ENCODE measurements at regions not wholly inside any gene's neighbourhood (a gene's known extent, or its start where the extent isn't known, plus 50 kb on each side); places are given as distances from the start of the nearest gene placed in this dataset.
A peak's percentile ranks its signal among the peaks of the same experiment; 100 is the strongest.

DNA sequence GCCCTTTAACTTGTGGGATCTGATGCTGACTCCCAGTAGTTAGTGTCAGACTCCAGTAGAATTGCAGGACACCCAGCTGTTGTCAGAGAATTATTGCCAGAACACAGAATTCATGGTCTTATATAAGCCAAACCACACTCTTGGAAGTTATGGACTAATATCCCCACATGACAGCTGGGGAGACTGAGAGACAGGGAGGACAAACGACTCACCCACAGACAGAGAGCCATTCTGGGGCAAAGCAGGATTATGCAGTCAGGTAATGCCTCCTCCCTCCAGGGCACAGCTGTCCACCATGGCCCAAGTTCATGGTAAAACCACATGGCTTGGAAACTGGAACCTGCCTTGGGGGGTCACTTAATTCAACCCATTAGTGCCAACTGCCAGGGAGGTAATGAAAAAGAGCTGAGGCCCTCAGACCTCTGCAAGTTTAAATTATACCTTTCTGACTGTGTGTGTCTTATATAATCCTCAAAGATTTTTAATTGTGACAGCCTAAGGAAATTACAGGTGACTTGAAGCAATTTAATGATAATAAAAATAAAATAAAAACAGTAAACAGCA lies 299.5 kb downstream of the BUD13 start:
- no peak for DNase-seq (ENCODE audit: low spot score)

DNA sequence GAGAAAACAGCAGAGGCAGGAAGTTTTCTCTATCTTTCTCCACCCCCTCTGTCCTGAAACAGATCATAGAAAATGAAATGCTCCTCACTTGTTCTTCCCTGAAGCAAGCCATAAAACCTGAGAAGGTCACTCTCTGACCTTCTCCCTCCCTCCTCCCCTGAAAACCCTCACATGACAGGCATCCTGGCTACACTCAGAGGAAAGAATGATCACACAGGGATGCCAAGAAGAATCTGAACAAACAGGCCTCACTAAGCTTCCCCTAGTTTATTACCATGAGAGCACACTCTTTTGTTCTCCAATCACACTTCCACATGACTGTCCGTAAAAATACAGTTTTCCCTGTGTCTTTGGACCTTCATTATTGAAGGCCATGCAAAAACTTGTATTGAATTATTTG lies 300.1 kb downstream of the BUD13 start:
- DNase-seq (ENCODE audit: low spot score), result no peak

DNA sequence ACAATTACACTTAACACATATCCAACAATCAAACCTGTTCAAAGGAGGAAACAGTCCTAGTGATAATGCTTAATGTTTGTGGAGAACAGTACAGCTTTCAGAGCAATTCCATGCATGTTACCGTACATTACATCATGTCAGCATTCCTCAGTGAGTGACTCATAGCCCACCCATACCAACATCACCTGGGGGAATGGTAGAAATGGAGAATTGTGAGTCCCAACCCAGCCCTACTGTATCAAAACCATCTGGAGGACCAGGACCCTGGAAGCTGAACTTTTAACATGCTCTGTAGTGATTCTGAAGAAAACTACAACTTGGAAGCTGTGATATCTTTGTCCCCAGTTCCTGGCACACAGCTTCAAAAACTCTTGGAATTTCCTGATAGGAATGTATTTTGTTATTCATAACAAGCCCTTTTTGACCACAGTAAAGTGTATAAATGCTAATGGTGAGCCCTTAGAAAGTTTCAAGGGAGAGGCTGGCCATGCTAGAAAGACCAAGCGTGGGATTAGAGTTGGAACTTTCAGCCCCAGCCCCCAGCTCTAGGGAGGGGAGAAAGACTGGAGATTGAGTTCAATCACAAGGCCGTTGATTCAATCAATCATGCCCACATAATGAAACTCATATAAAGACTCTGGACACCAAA lies 301.1 kb downstream of the BUD13 start:
- no peak for DNase-seq (ENCODE audit: low spot score)

DNA sequence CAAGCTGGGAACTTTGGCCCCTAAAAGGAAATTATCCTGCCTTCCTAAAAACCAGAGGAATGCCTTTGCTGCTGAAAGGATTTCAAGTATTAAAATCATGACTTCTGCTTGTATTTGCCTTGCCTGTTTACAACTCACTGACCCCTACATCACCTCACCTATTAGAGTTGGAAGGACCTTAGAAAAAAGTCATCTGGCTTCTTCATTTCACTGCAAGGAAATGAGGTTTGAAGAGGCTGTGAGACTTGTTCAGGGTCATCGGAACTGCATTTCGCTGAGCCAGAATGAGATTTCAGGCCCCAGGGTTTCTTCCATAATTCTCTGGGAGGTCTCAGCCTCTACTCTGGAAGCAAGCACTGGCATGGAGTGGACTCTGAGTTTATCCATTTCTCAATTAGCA lies 304.1 kb downstream of the BUD13 start:
- DNase-seq (ENCODE audit: low spot score), result no peak

DNA sequence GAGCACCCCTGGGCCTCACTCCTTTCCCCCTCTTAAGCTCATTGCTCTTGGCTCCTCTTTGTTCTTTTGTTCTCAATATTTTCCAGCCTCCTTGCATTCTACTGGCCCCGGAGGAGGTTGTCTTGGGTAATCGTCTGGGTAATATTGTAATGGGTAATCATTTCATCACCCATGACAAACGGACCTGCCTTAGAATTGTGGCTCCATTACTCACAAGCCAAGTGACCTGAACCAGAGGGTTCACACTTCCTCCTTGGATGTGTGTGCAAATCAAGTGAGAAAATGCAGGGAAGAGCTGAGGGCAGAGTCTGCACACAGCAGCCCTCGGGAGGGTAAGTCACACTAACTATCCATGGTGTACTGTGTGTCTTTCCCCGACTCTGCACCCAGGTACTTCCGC lies 305.0 kb downstream of the BUD13 start:
- no peak for DNase-seq (ENCODE audit: low spot score)

DNA sequence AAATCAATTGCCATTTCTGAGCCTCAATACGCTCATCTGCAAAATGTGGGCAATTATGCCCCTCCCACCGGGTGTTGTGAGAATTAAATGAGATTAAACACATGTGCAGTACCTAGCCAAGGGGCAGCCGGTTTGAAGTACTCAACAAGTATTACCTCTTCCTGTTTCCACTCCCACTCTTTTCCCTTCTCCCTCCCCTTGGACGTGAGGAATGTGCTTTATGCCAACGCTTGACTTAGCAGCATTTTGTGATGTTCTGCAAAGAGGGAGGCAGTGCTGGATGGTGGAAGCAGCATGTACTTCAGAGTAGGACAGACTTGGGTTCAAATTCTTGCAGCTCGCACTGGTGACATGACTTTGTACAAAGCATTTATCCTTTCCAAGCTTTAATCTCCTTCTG lies 306.0 kb downstream of the BUD13 start:
- no peak for DNase-seq (ENCODE audit: low spot score)

DNA sequence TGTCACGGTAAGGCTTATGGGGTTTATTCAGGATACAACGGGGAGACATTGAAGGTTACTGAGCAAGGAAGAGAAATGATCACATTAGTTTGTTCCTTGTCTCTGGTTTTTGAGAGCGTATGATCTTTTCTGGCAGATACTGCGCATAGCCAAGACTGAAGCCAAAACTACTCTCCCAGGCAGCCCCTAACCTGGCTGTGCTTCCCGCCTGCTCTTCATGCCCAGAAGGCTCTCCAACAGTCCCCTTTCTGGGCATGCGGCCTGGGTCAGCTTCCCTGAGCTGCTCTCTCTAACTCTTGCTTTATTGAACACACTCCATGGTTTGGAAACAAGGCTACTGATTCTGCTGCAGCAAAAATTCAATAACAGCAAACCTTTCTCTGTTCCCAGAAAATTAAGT lies 306.6 kb downstream of the BUD13 start:
- no peak for DNase-seq (ENCODE audit: low spot score)

DNA sequence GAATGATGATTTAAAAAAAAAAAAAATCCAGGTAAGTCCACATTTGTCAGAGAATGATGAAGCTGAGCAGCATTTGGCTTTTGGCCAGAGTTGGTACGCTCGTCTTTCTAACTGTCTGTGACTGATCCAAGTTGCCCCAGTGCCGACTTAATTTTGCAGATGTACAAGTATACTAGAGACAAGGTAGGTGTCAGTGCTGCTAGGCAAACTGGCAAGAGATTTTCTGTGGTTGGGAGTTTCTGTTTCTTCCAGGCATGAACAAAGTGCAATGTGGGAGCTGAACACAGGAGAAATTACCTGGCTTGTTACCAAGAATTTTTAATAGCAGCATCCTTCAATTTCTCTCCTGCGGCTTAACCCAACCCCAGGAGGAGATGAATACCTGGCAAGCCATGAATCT lies 307.7 kb downstream of the BUD13 start:
- no peak for DNase-seq (ENCODE audit: low spot score)

DNA sequence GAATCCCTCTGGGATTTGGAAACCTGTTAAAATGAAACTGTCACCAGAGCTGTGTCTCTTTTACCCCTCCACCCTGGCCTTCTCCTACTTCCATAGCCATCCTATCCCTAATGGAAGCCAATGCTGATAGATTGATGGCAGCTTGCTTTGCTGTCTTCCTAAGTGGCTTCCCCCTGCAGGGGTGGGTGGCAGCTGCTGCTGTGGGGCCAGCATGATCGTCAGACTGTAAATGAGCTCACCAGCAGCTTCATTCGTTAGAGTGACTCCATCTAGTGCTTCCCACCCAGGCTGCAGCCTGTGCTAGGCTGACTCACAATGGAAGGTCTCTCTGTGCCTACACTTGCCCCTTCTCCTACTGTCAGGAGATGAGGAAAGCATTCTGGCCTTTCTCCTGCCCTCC lies 311.0 kb downstream of the BUD13 start:
- DNase-seq (ENCODE audit: low spot score), result no peak

DNA sequence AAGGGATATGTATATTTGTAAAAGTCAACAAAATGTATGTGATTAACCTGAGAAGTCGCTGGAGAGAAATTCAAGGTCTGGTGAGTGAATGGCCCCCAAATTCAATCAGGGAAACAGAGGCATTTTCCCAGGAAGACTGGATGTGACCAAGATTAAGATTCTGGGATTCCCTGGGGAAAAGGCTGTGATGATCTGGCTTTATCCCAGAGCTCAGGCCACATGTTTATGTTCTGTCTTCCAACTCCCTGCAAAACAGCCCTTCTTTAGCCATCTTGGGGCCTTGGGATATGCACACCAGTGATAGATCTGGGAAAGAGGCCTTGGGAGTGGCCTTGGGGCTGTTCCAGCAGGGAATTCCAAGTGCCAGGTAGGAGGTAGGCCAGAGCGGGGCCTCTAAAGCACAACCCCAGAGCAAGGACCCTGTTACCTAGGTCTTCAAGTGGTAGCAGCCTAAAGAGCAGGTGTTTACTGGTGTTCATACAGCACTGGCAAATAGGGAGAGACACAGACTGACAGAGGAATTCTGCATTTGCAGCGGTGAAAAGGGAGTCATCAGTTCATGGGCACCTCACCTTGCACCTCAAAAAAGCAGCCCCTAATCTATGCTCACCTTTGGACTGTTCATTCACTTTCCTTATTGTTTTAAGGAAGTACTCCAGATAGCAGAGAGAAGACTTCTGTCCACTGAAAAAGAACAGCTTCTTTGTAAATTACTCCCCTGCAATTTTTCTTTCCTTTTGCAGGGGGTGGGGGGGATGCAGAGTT lies 312.4 kb downstream of the BUD13 start:
- no peak for DNase-seq (ENCODE audit: low spot score)

DNA sequence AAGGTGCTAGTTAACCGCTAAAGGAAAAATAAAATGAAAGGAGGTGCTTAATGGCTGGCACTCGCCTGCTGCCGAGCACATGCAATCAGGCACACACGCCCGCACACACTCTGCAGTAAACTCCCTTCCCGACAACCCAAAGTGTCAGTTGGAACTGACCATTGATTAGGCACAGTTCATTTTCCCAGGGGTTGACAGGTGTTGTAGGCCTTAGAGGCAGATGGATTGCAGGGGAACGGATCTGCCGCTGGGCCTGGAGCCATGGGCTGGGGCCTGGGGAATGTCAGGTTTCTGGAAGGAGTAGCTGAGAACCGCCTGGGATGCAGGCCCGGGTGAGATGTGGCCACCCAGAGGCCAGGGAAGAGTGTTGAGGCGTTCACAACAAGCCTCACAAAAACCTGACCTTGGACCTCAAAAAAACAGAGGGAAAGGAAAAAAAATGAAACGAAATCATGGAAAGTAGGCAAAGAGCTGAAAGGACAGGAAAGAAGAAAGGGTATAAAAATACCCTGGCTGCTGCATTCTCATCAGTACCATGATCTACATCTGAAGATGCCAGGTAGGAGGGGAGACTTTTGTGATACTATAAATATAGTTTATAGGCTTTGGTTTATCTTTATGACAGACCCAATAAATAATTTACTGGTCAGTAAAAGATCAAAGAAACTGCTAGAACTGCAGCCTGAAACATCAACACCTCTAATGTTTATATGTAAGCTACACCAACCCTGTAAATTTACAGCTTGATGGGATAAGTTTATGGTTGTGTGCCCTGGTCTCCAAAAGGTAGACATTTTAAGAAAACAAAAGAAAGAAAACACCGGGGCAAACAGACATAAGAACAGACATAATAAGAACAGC lies 313.4 kb downstream of the BUD13 start:
- no peak for DNase-seq (ENCODE audit: low spot score)

DNA sequence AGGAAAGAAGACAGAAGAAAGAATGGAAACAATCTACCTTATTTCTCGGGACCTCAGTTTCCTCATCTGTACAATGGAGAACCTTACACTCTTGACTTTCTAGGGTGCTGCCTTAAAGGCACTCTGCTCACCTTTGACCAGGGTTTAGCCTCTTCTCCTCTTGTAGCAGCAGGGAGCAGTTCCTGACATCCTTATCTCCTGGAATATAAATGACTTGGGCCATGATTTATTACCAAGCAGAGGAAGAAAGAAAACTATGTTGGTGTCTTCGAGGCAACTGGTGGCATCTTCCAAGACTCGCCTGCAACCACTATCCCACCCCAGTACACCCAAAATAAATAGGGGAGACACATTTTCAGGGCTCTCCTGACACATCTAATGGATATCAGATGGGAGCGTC lies 314.2 kb downstream of the BUD13 start:
- DNase-seq (ENCODE audit: low spot score), result no peak

DNA sequence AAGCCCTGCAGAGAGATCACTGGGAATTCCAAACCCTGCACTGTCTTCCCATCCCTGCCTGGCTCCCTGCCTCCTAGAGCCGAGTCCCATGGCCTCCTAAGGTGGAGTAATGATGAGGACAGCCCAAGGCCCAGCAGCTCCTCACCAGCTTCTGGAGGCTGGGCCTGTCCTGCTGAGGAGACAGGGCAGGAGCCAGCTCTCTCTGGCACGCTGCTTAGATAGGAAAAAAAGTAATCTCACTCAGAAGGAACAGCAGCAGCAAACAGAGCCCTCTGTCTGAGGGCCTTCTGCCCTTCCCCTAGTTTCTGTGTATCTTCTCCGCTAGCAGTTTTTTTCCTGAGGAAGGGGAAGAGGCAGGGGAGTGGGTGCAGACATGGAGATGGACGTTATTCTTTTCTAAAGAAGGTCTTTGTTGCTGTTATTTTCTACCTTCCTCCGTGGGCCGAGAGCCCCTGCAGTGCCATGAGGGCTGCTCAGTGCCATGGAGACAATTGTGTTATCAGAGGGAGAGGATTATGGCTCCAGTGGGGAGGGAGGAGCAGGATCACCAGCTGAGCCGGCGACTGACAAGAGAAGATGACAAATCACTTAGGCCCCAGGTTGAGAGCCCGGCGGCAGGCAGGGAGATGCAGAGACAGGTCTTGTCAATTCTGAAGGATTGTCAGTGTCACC lies 315.3 kb downstream of the BUD13 start:
- no peak for DNase-seq (ENCODE audit: low spot score)

DNA sequence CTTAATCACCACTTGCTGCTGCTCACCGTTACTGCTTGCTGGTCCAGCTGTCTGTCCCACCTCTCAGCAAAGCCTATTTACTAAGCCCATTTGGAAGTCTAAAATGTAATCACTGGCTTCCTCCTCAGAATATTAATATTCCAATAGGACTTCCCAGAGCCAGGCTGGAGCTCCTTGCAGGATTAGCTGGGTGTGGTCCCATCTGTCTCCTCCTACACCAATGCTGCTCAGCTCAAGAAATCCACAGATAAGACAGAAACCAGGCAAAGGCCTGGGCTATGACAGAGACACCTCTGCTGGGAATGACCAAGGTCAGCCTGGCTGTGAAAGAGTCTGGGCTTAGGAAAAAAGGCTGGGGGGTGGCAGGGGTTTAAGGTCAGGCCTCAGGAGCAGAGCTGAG lies 317.8 kb downstream of the BUD13 start:
- DNase-seq (ENCODE audit: low spot score), result no peak

DNA sequence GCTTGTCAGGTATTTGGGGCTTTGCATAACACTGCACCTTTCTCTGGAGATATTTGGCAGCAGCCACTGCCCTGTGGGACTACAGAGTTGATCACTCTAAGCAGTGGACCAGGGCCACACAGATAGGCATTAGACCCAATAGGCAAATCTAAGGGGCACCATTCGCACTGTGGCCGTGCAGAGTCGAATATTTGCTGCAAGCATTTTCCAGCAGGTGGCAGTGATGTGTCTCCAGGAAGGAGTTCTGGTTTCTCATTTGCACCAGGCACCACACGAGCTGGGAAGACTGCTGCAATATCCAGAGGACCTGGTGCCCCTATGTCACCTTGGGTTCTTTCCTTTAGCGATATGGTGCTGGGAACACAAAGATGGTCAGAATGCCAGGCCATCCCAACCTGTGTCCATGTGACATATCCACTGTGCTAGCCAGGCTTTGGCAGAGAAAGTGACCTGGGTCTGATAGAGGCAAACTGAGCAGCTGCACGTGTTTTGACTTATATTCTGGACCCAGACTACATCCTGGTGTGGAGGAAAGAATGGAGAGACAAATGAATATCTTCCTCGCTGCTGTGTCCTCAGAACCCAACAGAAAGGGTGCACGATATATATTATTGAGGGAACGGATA lies 318.7 kb downstream of the BUD13 start:
- DNase-seq (ENCODE audit: low spot score), result peak; percentile 33

DNA sequence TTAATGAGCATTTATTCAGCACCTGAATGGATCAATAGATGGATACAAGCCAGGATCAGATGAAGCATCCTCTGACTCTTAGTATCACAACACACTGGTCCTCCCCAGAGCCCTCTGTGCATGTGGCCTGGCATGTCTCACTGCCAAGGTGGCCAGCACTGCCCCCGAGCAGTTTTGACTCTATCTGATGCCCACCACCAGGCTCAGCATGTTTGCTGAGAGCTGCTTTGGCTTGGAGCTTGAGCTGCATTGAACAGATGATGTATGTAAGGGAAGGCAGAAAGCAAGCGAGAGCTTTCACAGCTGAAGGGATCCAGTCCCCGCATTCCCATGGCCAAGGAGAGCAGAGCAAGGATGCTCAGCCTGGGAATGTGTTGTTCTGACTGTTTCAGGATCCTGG lies 320.3 kb downstream of the BUD13 start:
- no peak for DNase-seq (ENCODE audit: low spot score)

DNA sequence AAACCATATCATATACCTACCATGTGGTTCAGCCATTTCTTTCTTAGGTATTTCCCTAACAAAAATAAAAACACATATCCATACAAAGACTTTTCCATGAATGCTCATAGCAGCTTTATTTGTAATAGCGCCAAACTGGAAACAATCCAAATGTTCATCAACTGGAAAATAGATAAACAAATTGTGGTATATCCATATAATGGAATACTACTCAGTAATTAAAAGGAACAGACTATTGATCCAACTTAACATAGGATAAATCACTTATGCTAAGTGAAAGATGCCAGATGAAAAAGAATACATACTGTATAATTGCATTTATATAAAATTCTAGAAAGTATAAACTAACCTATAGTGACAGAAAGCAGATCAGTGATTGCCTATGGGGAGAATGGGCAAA lies 323.3 kb downstream of the BUD13 start:
- no peak for DNase-seq (ENCODE audit: low spot score)

DNA sequence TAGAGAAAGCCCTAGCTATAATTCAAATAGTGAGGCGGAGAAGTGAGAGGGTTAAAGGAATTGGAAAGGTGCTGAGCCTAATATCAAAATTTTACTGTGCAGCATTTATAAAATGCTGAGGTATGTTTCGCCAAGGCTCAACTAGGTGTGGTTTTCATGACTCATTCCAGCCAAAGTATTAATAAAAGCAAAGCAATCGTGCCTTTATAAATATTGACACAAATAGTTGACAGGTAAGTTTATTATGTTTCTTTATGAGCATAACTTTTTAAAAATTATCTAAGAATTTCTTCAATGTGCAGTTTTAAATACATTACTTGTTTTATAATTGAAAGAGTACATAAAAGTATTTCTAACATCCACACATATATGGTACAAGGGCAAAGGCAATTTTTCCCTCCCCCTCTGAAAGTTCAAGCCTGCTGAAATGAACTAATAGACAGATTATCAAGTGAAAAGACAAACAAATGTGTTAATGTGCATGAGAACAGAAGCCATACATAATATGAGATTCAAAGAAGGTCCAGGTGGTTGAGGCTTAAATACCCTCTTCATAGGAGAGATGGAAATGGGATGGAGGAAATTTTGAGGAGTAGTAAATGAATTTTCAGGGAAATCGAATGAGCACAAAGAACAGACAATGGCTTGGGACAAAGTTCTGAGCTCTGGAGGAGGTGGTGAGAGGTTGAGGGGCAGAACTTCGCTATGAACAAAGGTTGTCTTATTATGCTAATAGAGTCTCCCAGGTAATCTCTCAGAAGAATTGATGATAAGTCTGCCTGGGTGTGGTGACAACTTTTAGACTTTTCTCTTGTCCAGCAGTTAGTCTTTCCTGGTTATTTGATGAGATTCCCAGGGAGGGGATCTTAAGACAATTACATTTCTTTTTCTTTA lies 326.5 kb downstream of the BUD13 start:
- no peak for DNase-seq (ENCODE audit: low spot score)

DNA sequence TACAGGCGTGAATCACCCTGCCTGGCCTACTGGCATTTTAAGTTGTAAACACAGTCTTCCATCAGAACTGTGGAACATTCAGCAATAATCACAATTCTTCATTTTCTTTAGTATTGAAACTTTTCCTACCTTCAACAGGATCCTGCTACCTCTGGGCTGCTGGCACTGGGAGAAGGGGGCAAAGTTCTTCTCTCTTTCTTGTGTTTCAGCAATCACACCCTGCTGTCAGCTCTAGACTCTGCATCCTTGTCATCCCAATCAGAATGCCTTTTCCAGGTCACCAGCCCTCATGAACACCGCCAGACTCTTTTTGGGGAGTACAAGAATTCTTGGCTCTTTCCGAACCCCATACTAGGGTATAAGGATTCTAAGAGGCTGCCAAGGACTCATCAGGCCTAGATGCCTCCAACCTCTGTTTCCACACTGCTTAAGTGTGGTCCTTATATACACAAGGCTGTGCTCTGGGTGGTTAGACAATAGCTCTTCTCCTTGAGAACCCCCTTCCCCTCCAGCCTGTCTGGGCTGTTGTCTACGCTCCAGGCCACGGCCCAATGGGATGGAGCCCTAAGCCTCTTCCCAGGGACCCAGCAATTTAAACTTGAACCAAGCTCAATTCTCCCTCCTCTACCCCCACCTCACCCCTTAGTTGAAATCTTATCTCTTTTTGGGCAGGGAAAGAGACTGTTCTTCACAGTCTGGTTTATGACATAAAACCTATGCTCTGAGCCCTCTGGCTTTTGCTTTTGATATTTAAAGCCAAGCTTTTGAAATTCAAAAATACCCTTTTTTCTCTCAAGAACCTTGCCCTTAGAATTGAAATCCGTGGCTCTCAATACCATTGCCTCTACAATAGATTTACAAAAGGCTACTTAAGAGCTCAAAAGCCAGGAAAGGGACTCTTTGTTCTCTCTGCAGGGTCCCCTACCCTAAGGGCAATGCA lies 327.4 kb downstream of the BUD13 start:
- DNase-seq (ENCODE audit: low spot score), result no peak

All from kidney capillary endothelial cell (primary cell).